ENCODE measurements at regions not wholly inside any gene's neighbourhood (a gene's known extent, or its start where the extent isn't known, plus 50 kb on each side); places are given as distances from the start of the nearest gene placed in this dataset.

DNA sequence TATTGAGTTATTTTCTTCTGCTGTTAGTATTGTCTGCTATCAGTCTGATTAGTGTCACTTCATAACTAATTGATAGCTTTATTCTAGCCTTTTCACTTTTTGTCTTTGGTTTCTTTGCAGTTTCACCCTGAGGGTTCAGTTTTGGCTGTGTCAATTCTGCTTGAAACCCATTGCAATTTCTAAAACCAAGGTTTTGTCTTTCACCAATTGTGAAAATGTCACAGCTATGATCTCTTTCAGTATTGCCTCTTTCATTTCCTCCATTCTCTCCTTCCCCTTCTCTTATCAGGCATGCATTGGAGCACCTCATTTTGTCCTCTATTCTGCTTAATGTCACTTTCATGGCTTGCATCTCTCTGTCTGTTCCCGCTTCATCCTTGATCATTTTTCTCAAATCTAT, 248.1 kb downstream of the YTHDC2 start:
- TF ChIP-seq CTCF (IDR thresholded peaks at IDR 0.05) (no peak), POLR2A (IDR thresholded peaks at IDR 0.05) (no peak)

Data from ovary (tissue), 3 donors.